ENCODE measurements at regions not wholly inside any gene's neighbourhood (a gene's known extent, or its start where the extent isn't known, plus 50 kb on each side); places are given as distances from the start of the nearest gene placed in this dataset.

DNA sequence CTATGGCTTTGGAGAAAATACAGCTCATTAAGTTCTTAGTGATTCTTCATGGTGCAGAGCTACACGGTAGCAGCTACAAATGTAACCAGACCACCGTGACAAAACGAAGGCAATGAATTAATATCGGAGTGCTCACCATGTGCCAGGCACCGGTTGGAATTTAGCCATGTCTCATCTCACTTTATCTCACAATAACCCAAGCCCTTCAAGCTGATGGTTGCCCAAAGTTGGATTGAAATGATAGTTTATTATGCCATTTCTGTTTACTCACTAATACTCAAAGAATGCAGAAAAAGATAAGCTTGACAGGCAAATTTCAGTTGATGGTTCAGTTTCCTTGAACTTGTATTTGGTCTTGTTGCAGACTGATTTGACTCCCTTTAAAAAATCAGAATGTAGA, 312.6 kb downstream of the SKIDA1 start:
- Histone ChIP-seq H3K27ac (no peak overlapping the region), H3K4me1 (no peaks in the 10 kb centered on the region), H3K36me3 (no peaks in the 10 kb centered on the region), H3K27me3 (no peaks in the 10 kb centered on the region), H3K4me3 (no peak overlapping the region), H3K9me3 (no peaks in the 10 kb centered on the region)
- no peak for DNase-seq
- TF ChIP-seq POLR2A (IDR thresholded peaks at IDR 0.05), result no peak
- TF ChIP-seq, protein P1, sequence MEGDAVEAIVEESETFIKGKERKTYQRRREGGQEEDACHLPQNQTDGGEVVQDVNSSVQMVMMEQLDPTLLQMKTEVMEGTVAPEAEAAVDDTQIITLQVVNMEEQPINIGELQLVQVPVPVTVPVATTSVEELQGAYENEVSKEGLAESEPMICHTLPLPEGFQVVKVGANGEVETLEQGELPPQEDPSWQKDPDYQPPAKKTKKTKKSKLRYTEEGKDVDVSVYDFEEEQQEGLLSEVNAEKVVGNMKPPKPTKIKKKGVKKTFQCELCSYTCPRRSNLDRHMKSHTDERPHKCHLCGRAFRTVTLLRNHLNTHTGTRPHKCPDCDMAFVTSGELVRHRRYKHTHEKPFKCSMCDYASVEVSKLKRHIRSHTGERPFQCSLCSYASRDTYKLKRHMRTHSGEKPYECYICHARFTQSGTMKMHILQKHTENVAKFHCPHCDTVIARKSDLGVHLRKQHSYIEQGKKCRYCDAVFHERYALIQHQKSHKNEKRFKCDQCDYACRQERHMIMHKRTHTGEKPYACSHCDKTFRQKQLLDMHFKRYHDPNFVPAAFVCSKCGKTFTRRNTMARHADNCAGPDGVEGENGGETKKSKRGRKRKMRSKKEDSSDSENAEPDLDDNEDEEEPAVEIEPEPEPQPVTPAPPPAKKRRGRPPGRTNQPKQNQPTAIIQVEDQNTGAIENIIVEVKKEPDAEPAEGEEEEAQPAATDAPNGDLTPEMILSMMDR (IDR thresholded peaks at IDR 0.05), result no peak

DNA sequence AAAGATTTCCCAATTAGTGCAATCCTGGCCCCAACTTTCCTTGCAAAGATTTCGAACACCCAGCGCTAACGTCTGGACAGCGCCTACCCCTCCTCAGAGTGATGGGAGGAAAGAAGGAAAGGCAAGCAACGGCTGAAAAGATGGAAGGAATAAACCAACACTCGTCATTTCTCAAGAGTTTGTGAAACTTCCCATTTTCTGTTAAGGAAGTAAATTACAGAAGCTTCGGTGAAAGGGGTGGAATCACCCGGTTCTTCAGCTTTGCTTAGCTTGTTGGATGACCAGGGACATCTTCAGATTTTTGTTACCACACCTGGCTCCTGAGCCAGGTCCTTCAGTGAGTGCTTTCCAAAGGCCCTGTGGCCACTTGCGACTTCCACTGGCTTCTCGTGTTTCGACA, 313.1 kb downstream of the SKIDA1 start:
- Histone ChIP-seq H3K27ac (no peak overlapping the region), H3K4me1 (no peaks in the 10 kb centered on the region), H3K9me3 (no peaks in the 10 kb centered on the region), H3K36me3 (no peaks in the 10 kb centered on the region), H3K4me3 (no peak overlapping the region), H3K27me3 (no peaks in the 10 kb centered on the region)
- TF ChIP-seq, protein P1 (IDR thresholded peaks at IDR 0.05), result no peak
- no peak for DNase-seq

DNA sequence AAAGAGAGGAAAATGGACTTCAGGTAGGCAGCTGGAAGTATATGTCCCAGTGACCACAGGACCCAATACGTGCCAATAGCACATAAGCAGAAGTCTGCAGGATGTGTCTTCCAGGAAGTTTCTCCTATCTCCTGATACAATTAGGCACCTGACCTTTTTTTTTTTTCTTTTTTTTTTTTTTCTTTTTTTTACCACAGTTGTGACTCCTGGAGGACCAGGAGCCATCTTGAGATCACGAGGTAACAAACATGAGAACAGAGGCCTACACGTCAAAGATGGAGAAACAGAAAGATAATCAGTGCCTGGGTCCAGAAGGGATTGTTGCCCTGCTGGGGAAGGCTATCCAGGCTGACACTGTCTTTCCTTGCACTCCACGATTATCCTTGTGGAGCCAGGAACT, 312.4 kb upstream of the NEBL start:
- H3K4me3 ChIP-seq, result no peak overlapping the region
- H3K27me3 ChIP-seq, result no peaks in the 10 kb centered on the region
- TF ChIP-seq POLR2A (IDR thresholded peaks at IDR 0.05), result no peak
- TF ChIP-seq, protein P1 (IDR thresholded peaks at IDR 0.05), result no peak
- H3K36me3 ChIP-seq, result no peaks in the 10 kb centered on the region
- no peak for DNase-seq
- no peaks in the 10 kb centered on the region for H3K9me3 ChIP-seq
- H3K27ac ChIP-seq, result no peak overlapping the region
- H3K4me1 ChIP-seq, result no peaks in the 10 kb centered on the region

DNA sequence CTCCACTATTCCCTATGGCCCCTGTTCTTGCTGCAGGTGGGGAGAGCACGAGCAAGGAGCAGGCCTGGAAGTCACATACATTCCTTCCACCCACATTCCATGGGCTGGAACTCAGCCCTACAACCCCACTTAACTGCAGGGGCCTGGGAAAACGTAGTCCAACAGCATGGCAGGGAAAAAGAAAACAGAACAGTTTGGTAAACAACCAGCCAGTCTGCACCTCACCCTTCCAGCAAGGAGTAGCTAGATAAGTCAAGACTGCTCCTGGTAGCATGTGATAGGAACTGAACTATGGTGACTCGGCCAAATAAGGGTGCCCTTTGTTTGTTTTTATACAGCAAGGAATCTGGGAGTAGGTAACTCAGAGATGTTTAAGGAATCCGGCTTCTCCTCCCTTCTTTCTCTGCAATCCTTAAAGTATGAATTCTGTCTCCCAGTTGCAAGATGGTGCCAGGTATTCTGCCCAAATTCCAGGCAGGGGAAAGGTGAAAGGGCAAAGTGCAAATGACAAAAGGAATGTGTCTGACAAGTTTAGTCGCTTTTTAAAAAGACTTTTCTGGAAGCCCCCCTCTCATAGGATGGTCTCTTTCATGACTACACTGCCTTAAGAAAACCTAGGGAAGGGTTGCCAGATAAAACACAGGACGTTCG, 311.7 kb upstream of the NEBL start:
- no peaks in the 10 kb centered on the region for H3K4me1 ChIP-seq
- TF ChIP-seq, protein P1 (IDR thresholded peaks at IDR 0.05), result no peak
- no peak for TF ChIP-seq POLR2A (IDR thresholded peaks at IDR 0.05)
- no peak overlapping the region for H3K27ac ChIP-seq
- no peak for DNase-seq
- no peaks in the 10 kb centered on the region for H3K36me3 ChIP-seq
- H3K4me3 ChIP-seq, result no peak overlapping the region
- H3K9me3 ChIP-seq, result no peaks in the 10 kb centered on the region
- H3K27me3 ChIP-seq, result no peaks in the 10 kb centered on the region

DNA sequence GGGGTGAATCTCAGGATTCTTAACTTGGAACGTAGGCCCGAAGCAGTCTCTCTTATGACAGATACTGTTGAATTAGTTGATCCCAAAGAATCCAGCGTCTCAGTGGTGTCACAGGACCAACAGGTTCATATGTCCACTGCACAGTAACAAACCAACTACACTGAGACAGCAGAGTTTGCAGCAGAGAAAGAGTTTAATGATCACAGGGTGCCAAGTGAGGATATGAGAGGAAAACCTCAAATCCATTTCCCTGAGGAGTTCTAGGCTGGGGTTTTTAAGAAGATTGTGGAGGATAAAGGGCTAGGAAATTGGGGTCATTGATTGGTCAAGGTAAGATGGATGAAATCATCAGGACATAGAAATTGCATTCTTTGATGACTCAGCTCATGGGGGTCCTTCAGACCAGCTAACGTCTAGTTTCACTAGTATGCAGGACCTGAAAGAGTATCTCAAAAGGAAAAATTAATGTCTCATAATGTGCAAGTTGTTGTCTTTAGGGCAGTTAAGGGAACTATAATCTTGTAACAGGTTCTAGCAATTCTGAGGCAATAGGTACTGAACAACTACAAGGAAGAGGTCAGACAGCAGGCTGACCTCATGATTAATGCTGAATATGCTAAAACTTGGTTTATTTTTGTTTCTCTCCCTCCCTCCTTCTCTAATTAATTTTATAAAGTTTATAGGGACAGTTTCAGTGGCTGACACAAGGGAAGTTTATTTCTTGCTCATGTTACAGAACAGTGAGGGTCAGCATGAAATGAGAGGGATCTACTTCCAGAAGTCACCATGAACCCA, 310.9 kb upstream of the NEBL start:
- no peaks in the 10 kb centered on the region for H3K36me3 ChIP-seq
- no peak overlapping the region for H3K27ac ChIP-seq
- no peak overlapping the region for H3K4me3 ChIP-seq
- TF ChIP-seq, protein P1 (IDR thresholded peaks at IDR 0.05), result no peak
- no peak for TF ChIP-seq POLR2A (IDR thresholded peaks at IDR 0.05)
- no peaks in the 10 kb centered on the region for H3K9me3 ChIP-seq
- no peak for DNase-seq
- H3K4me1 ChIP-seq, result no peaks in the 10 kb centered on the region
- H3K27me3 ChIP-seq, result no peaks in the 10 kb centered on the region

All from Peyer's patch (tissue), 4 donors.